ENCODE measurements at regions not wholly inside any gene's neighbourhood (a gene's known extent, or its start where the extent isn't known, plus 50 kb on each side); places are given as distances from the start of the nearest gene placed in this dataset.

DNA sequence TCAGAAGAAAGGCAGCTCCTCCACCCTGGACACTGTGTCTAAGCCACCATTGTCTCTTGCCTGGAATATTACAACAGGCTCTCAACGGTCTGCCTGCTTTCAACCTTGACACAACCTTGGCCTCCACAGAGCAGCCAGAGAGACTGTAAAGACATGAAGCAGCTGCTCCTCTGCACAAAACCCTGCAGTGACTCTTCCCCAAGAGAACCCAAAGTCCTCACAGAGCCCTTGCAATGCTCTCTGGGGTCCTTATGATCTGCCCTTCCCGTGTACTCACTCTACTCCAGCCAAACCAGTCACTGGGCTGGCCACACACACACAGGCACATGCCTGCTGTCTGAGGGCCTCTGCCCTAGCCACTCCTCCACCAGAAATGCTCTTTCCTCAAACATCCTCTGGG is 75.9 kb upstream of the CPEB2 start:
- CTCF ChIA-PET (ENCODE audit: partially characterized antibody): interaction anchor here (0.8 to 1.0 kb wide), 2 partner anchors 9 to 470 kb away, joined by 3 read pairs; no protein-coding TSS in a partner anchor
- DNase-seq (ENCODE audit: low read depth in 1 of 2, low spot score in 2 of 2) (no peak), FAIRE-seq (no peak)
- Histone ChIP-seq H3K4me2 (ENCODE audit: insufficient read depth in 1 of 2, low read depth in 2 of 2, low read length in 2 of 2) (no peak overlapping the region), H3K9me3 (ENCODE audit: insufficient read depth in 2 of 2, low read depth in 1 of 2, low read length in 1 of 2) (no peaks in the 10 kb centered on the region), H3K27me3 (replicated peaks in 1 of 4; ENCODE audit: control insufficient read depth in 3 of 4, extremely low read depth in 1 of 4, insufficient read depth in 3 of 4, low read length in 3 of 4) (no peaks in the 10 kb centered on the region), H3K18ac (ENCODE audit: extremely low read depth, low read length) (no peak overlapping the region), H3K27ac (ENCODE audit: low read depth, low read length) (no peak overlapping the region), H2BK12ac (ENCODE audit: low read depth, low read length) (no peak overlapping the region), H2AK5ac (ENCODE audit: low read depth, low read length) (no peak overlapping the region), H3K56ac (replicated peaks; ENCODE audit: insufficient read length, low read depth, low read length) (no peak overlapping the region), H4K91ac (replicated peaks; ENCODE audit: insufficient read length, low read length) (no peak overlapping the region), H4K5ac (ENCODE audit: insufficient read length, low read depth, low read length) (no peak overlapping the region), H2BK20ac (ENCODE audit: low read length) (no peak overlapping the region), H4K8ac (ENCODE audit: extremely low read depth, insufficient read depth, low read length) (no peak overlapping the region), H2BK5ac (ENCODE audit: low read depth, low read length) (no peak overlapping the region), H3K36me3 (ENCODE audit: control insufficient read depth in 2 of 4, insufficient read depth in 4 of 4, low read length in 3 of 4) (no peaks in the 10 kb centered on the region), H3K14ac (ENCODE audit: insufficient read length) (no peak overlapping the region), H3K4ac (replicated peaks; ENCODE audit: insufficient read length, low read depth, low read length) (no peak overlapping the region), H3K4me1 (replicated peaks in 1 of 4; ENCODE audit: control insufficient read depth in 3 of 4, insufficient read depth in 4 of 4, low read length in 3 of 4) (peaks cover 0 to 2% (median 0%) of the 10 kb centered on the region in 4 experiments; a peak in 3 of 7 replicates), H3K79me2 (ENCODE audit: control insufficient read depth in 1 of 2, insufficient read depth in 2 of 2, low read length in 2 of 2) (no peaks in the 10 kb centered on the region), H3K23me2 (ENCODE audit: low read depth, low read length) (no peaks in the 10 kb centered on the region), H2BK120ac (replicated peaks; ENCODE audit: low read depth, low read length) (no peak overlapping the region), H3K4me3 (ENCODE audit: extremely low read depth in 1 of 4, insufficient read depth in 2 of 4, low read depth in 3 of 4, low read length in 4 of 4) (no peak overlapping the region), H3K23ac (ENCODE audit: insufficient read length) (no peak overlapping the region), H4K20me1 (replicated peaks in 1 of 2; ENCODE audit: control insufficient read depth in 1 of 2, insufficient read depth in 2 of 2, low read length in 2 of 2) (no peaks in the 10 kb centered on the region), H3K79me1 (ENCODE audit: low read depth, low read length) (no peaks in the 10 kb centered on the region), H3K9ac (replicated peaks in 1 of 4; ENCODE audit: extremely low read depth in 1 of 4, low read depth in 3 of 4, low read length in 3 of 4) (no peak overlapping the region), H2AFZ (ENCODE audit: low read length) (no peak overlapping the region), H2BK15ac (ENCODE audit: low read length) (no peak overlapping the region)
- no peak for TF ChIP-seq TEAD4 (IDR thresholded peaks at IDR 0.05; ENCODE audit: low read depth, low read length)
- TF ChIP-seq MAX (IDR thresholded peaks at IDR 0.05): no peak
- no peak for TF ChIP-seq ZNF274 (IDR thresholded peaks at IDR 0.05; ENCODE audit: borderline replicate concordance, extremely low read depth, low read length)
- no peak for TF ChIP-seq SUZ12 (IDR thresholded peaks at IDR 0.05; ENCODE audit: low read length)
- TF ChIP-seq SIN3A (conservative IDR thresholded peaks at IDR 0.05 in 1 of 2, IDR thresholded peaks at IDR 0.05 in 1 of 2; ENCODE audit: low read depth in 1 of 2, low read length in 2 of 2): no peak
- no peak for TF ChIP-seq RXRA (IDR thresholded peaks at IDR 0.05; ENCODE audit: insufficient read depth, low read depth, low read length)
- TF ChIP-seq FOSL1 (IDR thresholded peaks at IDR 0.05; ENCODE audit: insufficient read depth, low read depth, low read length): no peak
- POLR2A ChIA-PET (ENCODE audit: partially characterized antibody): no interaction called here
- 100% methylated on average over 2 of the region's 2 CpGs; no CpG with 5 or more reads in 1 of the 2 experiments for WGBS, 2 experiments (ENCODE audit: extremely low coverage in 1 of 2, insufficient coverage in 1 of 2, insufficient read length in 1 of 2, insufficient replicate concordance in 2 of 2, low coverage in 1 of 2, low lambda C conversion rate in 2 of 2, missing lambda C conversion rate in 1 of 2)

Measured in H1 (cell line).